Forelimb muscle (tissue), 1 donor: ENCODE measurements at regions not wholly inside any gene's neighbourhood (a gene's known extent, or its start where the extent isn't known, plus 50 kb on each side); places are given as distances from the start of the nearest gene placed in this dataset.

Source experiments
- DNase-seq: peaks from one replicate; pipeline ENCODE4 v3.0.0-alpha.2; 2013; ENCODE audit warnings: low read depth

GRCh38 chr1:5501206-5501930, 490.9 kb downstream of the NPHP4 start:
- DNase-seq = no peak

- DNase-seq = no peak
Observed at GRCh38 chr1:5500541-5500940, 491.7 kb downstream of the NPHP4 start.

GRCh38 chr1:5497503-5497902, 494.7 kb downstream of the NPHP4 start:
- no peak for DNase-seq

- DNase-seq = no peak
Observed at GRCh38 chr1:5495596-5496410, 496.4 kb downstream of the NPHP4 start.

- DNase-seq = no peak
Observed at GRCh38 chr1:5494518-5494917, 497.7 kb downstream of the NPHP4 start.

- no peak for DNase-seq
Observed at GRCh38 chr1:5493851-5494311, 498.3 kb downstream of the NPHP4 start.

- no peak for DNase-seq
Observed at GRCh38 chr1:5493275-5493674, 498.9 kb downstream of the NPHP4 start.

GRCh38 chr1:5492846-5493245, 499.4 kb downstream of the NPHP4 start:
- DNase-seq = no peak

GRCh38 chr1:5491207-5491904, 500.9 kb downstream of the NPHP4 start:
- DNase-seq = no peak

GRCh38 chr1:5490635-5491034, 501.6 kb downstream of the NPHP4 start:
- no peak for DNase-seq

GRCh38 chr1:5488448-5488847, 503.8 kb downstream of the NPHP4 start:
- DNase-seq = no peak

- DNase-seq = no peak
Observed at GRCh38 chr1:5485968-5486696, 506.1 kb downstream of the NPHP4 start.

- DNase-seq = no peak
Observed at GRCh38 chr1:5485436-5485835, 506.8 kb downstream of the NPHP4 start.

GRCh38 chr1:5484451-5485165, 507.6 kb downstream of the NPHP4 start:
- no peak for DNase-seq

GRCh38 chr1:5481889-5482288, 510.3 kb downstream of the NPHP4 start:
- no peak for DNase-seq

GRCh38 chr1:5480906-5481305, 511.3 kb downstream of the NPHP4 start:
- DNase-seq = no peak

- DNase-seq = no peak
Observed at GRCh38 chr1:5479876-5480646, 512.2 kb downstream of the NPHP4 start.

GRCh38 chr1:5478961-5479360, 513.3 kb downstream of the NPHP4 start:
- DNase-seq = no peak

GRCh38 chr1:5478156-5478695, 514.0 kb downstream of the NPHP4 start:
- DNase-seq = no peak

GRCh38 chr1:5477716-5478115, 514.5 kb downstream of the NPHP4 start:
- DNase-seq = no peak
